ENCODE measurements at regions not wholly inside any gene's neighbourhood (a gene's known extent, or its start where the extent isn't known, plus 50 kb on each side); places are given as distances from the start of the nearest gene placed in this dataset.
"Not testable (repeated sequence)": the region's sequence is repeated elsewhere in the genome, so short reads cannot be mapped to it uniquely, and the experiment has no call there.

GRCh38 chr10:4154191-4154715, 369.2 kb upstream of the KLF6 start:
- no peak for DNase-seq (ENCODE audit: low spot score)

GRCh38 chr10:4151466-4151865, 366.5 kb upstream of the KLF6 start:
- DNase-seq (ENCODE audit: low spot score): no peak

DNA sequence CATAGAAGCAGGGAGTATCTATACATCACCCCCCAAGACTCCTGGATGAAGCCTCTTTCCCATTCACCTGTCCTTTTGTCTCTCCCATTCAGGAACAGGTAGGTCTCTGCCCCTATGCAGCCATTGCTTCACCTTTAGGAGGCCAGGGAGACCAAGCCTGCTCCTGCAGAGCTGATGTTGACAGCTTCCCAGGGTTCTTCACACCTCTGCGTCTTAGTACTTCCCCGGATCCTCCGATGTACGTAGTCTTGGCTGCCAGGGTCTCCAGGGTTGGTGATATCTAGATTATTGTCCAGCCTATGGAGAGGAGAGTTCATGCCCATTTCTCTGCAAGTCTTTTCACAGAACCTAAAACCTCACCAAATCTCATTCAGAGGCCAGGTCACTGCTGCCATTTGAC, 365.7 kb upstream of the KLF6 start:
- DNase-seq (ENCODE audit: low spot score): no peak

DNA sequence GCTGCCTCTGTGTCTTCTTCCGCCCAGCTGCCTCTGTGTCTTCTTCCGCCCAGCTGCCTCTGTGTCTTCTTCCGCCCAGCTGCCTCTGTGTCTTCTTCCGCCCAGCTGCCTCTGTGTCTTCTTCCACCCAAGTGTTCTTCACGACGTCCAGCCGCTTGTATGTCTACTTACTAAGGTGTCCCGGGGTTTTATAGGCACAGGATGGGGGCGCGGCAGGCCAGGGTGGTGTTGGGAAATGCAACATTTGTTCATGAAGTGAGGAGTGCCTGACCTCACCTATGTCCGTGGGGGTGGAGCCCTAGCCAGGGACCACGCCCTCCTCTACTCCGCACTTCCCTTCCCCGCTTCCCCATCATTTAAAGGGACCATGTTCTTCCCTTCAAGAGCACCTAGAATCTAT, 364.5 kb upstream of the KLF6 start:
- not testable (repeated sequence) for DNase-seq (ENCODE audit: low spot score)

DNA sequence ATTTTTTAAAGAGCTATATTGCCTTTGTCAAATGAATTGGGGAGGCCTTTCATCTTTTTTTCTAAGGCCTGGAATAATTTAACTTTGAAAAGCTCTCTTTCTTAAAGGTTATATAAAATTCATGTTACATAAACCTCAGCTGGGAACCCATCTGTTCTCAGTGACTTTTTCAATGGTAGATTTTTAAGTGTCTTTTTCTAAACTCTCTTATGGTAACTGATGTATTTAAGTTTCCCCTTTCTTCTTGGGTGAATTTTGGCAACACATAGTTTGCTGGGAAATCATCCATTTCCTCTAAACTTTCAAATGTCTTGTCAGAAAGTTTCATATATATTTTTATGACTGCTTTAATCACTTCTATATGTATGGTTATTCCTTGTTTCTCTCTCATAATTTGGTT, 362.2 kb upstream of the KLF6 start:
- no peak for DNase-seq (ENCODE audit: low spot score)

DNA sequence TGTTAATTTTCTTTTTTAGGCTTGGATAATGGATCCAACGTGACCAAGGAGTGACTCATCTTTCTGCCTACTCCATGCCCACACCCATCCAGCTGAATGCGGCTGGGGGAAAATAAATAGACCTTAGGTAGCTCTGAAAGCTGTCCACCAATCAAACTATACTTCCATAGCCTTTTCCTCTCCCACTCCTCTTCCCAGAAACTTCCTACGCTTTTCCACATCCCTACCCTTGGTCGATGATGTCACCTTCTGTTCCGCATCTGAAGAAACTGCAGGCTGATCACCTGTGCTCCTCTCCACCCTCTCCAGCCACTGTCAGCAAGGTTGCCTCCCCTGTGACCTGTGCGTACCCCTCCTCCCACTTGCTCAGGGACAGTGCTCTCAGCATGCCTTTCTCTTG, 359.8 kb upstream of the KLF6 start:
- DNase-seq (ENCODE audit: low spot score): no peak

DNA sequence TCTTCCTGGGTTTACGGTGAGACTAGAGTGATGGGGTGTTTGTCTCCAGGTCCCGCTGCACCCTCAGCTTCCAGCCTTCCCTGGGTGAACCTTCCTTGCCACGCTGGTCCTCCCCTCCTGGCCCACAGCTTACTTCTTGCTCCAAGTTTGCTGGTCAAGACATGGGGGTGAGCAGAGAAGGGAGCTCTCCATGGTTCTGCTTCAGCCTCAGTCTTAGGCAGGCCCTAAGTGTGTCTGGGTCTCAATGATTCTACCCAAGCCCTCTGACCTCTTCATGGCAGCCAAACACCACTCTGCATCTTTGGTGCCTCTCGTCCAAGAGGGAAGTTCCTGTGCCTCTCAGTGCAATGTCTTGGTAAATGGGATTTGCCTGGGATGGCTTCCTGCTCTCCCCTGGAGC, 356.5 kb upstream of the KLF6 start:
- no peak for DNase-seq (ENCODE audit: low spot score)

- DNase-seq (ENCODE audit: low spot score): no peak
Observed at GRCh38 chr10:4138146-4138721, 353.2 kb upstream of the KLF6 start.

DNA sequence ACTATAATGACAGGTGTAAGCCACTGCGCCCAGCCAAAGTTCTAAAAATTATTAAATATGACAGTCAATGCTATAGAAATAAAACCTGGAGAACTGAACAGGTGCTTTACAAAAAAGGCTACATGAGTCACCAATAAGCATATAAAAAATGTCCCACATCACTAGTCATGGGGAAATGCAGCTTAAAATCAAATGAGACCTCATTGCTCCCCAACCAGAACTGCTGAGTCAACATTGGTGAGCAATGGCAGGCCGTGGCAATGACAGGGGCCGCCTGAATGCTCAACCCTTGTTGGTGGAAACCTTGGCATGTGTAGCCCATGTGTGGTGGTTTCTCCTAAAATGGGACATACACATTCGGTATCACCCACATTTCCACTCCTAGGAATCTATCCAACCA, 352.3 kb upstream of the KLF6 start:
- DNase-seq (ENCODE audit: low spot score): no peak

GRCh38 chr10:4136121-4136520, 351.1 kb upstream of the KLF6 start:
- DNase-seq (ENCODE audit: low spot score): no peak

- DNase-seq (ENCODE audit: low spot score): no peak
Observed at GRCh38 chr10:4132216-4132556, 347.2 kb upstream of the KLF6 start.

DNA sequence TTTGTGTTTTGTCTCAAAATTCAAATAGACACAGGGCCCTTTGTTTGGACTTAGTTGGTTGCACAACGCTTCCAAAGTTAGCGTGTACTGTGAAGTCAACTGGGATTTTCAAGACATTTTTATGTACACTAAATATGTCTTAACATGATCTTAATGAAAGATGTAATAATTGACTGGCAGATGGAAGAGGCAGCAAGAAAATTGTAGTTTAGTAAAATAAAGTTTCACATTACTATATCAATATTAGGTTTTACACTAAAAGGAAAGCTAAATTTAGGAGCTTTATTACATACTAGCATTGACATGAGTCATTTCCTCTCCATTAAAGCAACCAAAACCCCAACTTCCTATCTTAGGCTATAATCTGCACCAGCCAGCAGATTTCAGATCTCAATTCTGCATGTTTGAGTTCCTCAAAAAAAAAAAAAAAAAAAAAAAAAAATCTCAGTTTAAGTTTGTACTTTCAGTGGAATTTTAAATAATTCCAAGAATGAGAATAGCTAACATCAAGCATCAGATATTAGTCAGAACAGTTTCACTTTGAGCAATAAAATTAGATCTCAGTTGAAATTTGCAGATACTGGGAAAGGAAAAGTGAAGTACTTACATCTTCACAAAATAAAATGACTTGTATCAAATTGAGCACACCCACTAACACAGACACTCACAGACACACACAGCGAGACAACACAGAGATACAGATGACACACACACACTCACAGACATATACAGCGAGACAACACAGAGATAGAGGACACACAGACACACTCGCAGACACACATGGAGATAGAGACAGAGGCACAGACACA, 346.6 kb upstream of the KLF6 start:
- no peak for DNase-seq (ENCODE audit: low spot score)

DNA sequence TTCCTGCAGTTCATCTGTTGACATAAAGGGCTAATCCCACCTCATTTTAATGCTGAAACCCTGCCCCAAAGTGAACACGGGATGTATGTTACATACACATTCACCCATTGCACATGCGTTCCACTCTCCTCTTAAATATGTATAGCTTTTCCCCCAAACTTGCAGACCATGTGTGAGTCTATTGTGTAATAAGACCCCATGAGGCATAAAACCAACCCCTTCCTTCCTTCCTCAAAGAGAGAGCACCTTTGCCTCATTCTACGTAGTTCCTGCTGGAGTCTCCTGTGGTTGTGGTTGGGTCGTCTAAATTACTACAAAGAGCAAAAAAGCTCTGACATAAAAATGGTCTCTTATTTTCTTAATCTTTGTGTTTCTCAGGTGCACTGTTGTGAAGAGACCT, 345.7 kb upstream of the KLF6 start:
- no peak for DNase-seq (ENCODE audit: low spot score)

GRCh38 chr10:4129866-4130477, 345.0 kb upstream of the KLF6 start:
- DNase-seq (ENCODE audit: low spot score): no peak

DNA sequence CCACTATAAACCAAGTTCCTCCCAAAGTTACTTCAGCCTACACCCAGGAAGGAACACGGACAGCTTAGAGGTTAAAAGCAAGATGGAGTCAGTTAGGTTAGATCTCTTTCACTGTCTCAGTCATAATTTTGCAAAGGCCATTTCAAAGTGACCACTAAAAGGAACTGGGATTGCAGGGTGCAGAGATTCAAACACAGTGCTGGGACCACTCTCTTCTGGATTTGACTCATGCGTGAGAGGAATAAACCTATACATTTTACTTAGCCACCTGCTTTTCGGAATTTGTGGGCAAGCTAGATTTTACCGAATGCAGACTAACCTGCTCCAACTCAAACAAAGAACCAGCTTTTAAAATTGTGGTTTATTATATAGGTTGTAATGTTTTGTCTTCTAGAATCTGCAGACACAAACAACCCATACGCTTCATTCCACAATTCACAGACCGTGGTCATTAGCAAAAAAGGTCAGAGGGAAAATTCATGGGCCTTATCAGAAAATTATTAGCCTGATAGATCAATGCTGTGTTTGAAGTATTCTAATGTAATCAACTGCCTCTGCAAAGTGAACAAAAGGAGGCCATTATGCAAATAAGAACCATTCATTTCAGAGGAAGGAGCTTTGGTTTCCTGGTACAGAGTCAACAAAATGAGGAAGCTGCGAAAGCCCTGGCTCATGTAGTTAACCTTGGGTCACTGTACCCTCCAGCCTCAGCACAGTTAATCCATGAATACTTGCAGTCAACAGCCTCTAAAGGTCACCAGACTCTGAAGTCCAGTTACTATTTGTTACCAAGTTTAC, 342.7 kb upstream of the KLF6 start:
- no peak for DNase-seq (ENCODE audit: low spot score)

DNA sequence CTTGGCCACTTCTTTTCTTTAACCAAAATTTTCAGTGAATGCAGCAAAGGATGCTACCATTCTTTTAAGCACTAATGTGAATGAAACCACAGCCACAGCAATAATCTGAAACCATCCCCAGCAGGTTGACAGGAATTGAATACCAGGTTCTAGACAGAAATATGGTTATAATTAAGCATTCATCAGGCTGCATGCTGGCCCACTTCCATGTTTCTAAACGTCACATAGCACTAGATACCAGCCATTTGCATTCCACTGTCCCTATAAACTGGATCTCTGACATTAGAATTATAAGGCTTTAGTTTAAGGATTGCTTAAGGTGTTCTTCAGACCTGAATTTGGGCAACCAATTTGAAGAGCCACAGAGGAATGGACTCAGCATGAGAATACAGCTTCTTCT, 340.8 kb upstream of the KLF6 start:
- DNase-seq (ENCODE audit: low spot score): no peak

DNA sequence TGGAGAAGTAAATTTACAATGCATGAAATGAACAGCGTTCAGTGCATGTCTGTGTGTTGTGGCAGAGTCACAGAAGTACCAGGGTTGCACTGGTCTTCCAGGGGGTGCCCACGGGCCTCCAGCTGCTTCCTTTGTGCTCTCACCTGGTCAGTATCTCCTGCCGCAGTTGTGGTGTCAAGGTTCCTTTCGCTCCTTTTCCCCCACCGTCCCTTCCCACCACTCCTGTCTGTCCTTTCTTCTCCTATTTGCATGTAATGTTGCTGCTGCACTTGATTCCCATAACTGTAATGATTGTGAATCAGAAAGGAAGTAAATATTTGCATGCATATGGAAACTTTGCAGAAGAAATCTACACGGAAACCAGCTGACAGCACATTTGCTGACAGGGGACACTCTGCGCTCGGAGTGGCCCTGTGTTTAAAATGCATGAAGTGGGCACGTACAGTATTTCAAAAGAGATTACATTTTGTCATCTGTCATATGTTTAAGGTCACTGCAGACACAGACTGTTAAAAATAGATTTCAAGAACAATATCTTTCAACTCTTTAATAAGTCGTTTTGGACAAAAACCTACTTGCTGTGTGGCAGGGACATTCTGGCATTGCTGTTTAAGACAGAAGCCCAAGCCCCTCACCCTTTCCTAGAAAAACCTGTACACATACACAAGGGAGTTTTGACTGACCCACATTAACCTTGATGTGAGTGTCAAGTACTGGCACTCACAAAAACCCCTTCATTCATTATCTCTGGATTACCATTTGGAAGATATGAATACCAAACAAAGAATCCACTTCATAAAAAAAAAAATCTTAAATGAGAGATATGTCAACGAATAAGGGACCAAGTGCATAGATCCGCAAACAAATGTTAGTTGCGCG, 336.7 kb upstream of the KLF6 start:
- DNase-seq (ENCODE audit: low spot score): no peak

DNA sequence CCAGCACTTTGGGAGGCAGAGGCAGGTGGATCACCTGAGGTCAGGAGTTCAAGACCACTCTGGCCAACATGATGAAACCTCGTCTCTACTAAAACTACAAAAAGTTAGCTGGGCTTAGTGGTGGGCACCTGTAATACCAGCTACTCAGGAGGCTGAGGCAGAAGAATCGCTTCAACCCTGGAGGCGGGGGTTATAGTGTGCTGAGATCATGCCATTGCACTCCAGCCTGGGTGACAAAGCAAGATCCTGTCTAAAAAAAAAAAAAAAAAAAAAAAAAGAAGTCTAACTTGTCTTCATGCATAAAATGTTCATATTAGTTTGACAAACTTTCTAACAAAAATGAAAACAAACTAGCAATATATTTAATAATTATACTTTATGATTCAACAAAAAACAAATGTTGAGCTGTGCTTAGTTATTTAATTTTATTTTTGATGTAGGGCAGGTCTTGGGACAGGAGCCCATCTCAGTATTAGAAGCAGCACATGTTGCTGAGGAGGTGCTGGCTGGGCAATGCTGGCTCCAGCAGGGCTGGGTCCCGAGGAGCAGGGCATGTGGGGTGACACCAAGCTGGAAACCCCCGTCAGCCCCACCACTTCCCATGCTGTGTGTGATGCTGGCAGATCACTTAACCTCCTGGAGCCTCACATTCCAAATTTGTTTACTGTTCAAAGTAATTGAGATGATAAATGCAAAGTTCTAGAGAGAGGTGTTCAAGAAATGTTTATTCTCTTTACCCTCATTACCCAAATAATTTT, 335.3 kb upstream of the KLF6 start:
- no peak for DNase-seq (ENCODE audit: low spot score)

DNA sequence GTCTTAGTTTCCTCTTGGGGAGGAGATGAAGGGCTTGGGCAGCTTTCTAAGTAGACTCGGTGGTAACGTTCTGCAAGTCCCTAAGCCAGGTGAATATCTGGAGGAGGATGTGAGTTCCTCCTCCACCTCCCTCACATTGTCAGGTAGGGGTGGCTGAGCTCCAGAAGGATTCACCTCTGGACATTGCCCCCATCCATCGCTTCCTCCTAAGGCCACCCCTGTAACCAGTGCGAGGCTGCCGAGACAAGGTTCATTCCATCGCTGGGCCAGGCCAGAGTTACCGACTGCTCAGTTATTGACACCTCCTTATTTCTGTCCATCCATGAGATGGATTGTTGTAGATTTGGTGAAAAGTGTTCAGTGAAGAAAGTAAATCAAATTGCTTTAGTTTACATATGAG, 334.1 kb upstream of the KLF6 start:
- no peak for DNase-seq (ENCODE audit: low spot score)

- no peak for DNase-seq (ENCODE audit: low spot score)
Observed at GRCh38 chr10:4117604-4118003, 332.6 kb upstream of the KLF6 start.

DNA sequence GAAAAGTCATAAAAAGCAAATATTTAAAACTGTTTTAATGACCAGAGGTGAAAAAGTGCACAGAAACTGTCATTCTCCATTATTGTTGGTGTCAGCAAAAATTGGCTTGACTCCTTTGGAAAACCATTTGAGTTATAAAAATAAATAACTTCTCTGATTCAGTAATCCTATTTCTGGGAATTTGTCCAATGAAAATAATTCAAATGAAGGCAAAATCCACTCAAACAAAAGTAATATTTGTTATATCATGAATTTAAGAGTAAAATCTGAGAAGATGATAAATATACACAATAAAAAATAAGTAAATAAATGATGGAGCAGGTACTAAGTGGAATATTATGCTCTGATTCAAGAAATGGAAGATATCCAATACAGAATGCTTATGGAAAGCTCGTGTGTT, 326.6 kb upstream of the KLF6 start:
- DNase-seq (ENCODE audit: low spot score): no peak

Measured in hematopoietic multipotent progenitor cell treated with erythropoietin and hydrocortisone succinate and interleukin-3 and kit ligand, for 17 days (in vitro differentiated cells).